ENCODE measurements at regions not wholly inside any gene's neighbourhood (a gene's known extent, or its start where the extent isn't known, plus 50 kb on each side); places are given as distances from the start of the nearest gene placed in this dataset.
"Not testable (repeated sequence)": the region's sequence is repeated elsewhere in the genome, so short reads cannot be mapped to it uniquely, and the experiment has no call there.

DNA sequence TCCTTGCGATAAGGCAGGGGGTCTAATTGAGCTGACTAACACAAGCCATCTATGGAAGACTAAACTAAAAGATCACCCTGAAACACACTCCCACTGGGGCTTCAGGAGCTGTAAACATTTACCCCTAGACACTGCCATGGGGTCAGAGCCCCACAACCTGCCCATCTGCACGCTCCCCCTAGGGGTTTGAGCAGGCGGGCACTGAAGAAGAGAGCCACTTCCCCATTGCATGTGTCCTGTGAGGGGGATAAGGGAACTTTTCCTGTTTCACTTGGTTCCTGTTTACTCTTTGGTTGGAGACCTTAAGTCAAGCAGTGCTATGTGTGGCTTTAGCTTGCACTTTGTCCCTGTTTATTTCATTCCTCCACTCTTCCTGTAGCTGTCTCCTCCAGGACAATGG, 1929.5 kb upstream of the CDH9 start:
- DNase-seq (no peak), ATAC-seq (no peak)
- H3K27me3 Mint-ChIP-seq = no peaks in the 10 kb centered on the region
- H3K4me1 Mint-ChIP-seq = no peaks in the 10 kb centered on the region
- peaks cover 0 to 6% of the 10 kb centered on the region in 2 donors for H3K9me3 Mint-ChIP-seq
- no peak overlapping the region for H3K4me3 Mint-ChIP-seq
- H3K27ac Mint-ChIP-seq = no peak overlapping the region

DNA sequence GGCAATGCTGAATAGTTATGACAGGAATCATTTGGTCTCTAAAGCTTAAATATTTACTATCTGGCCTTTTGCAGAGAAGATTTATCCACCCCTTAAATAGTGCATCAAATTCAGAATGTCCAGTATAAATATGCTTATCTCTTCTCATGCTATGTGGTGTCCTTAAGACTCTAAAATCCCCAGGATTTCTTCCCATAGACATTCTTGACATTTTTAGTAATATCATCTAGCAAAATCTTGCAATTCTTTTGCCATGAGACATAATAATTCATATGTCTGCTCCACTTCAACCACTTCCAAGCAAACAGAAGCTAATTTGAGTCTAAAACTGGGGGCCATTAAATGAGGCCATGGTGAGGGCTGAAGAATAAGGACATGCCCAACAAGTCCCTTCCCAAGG, 1923.4 kb upstream of the CDH9 start:
- Mint-ChIP-seq H3K27me3 (no peaks in the 10 kb centered on the region), H3K4me3 (no peak overlapping the region), H3K4me1 (no peaks in the 10 kb centered on the region), H3K27ac (no peak overlapping the region), H3K9me3 (no peaks in the 10 kb centered on the region)
- DNase-seq = no peak
- ATAC-seq = no peak

DNA sequence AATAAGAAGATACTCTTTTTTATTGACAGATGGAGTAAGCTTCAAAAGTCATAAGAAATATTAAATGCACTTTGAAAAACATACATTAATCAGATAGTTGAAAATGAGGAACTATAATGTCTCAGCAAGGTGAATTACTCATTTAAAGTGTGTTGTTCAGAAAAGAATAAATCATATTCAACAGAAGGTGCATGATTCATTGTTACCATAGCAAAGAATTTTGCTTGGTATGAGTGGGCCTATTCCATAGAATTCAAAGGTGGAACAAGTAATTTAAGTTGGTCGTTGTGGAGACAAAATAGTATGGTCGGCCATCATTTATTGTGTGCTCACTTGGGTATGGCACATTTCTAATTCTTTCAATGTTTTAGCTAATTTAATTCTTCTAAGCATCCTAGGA, 1920.2 kb upstream of the CDH9 start:
- DNase-seq = no peak
- Mint-ChIP-seq H3K27ac (no peak overlapping the region), H3K4me3 (no peak overlapping the region), H3K9me3 (peaks cover 0 to 4% of the 10 kb centered on the region in 2 donors), H3K27me3 (no peaks in the 10 kb centered on the region), H3K4me1 (no peaks in the 10 kb centered on the region)
- ATAC-seq = no peak

GRCh38 chr5:28957450-28957849, 1919.1 kb upstream of the CDH9 start:
- Mint-ChIP-seq H3K27ac (no peak overlapping the region), H3K9me3 (peaks cover 0 to 4% of the 10 kb centered on the region in 2 donors), H3K4me3 (no peak overlapping the region), H3K27me3 (no peaks in the 10 kb centered on the region), H3K4me1 (no peaks in the 10 kb centered on the region)
- DNase-seq (no peak), ATAC-seq (no peak)

DNA sequence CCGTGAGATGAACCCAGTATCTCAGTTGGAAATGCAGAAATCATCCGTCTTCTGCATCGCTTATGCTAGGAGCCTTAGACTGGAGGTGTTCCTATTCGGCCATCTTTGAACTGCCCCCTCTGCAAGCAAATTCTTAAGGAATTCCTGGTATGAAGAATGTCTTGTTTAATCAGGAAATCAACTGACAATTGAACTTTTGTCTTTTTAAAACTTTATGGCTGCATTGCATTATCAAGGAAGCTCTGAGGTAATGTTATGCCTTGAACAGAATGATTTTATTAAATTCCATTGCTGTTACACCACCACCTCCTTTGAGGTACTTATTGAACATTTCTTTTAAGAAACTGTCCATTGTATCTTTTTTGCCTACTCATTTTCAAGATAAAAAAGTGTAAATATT, 1915.7 kb upstream of the CDH9 start:
- no peak for DNase-seq
- Mint-ChIP-seq H3K9me3 (peaks cover 4 to 7% of the 10 kb centered on the region in 2 donors), H3K4me3 (no peak overlapping the region), H3K27ac (no peak overlapping the region), H3K4me1 (no peaks in the 10 kb centered on the region), H3K27me3 (no peaks in the 10 kb centered on the region)
- ATAC-seq = no peak

DNA sequence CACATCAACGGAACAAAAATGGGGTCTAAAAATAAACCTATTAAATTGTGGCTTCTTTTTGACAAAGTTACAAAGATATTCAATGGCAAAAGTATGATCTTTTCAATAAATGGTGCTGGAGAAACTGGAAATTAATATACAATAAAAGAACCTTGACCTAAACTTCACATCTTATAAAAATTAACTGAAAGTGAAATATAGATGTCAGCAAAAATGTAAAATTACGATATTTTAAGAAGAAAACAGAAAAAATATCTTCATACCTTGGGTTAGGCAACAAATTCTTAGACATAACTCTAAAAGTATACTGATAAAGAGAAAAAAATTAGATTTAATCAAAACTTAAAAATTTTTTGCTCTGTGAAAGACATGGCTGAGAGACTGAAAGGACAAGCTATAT, 1909.5 kb upstream of the CDH9 start:
- H3K27ac Mint-ChIP-seq = no peak overlapping the region
- H3K27me3 Mint-ChIP-seq = no peaks in the 10 kb centered on the region
- DNase-seq (no peak), ATAC-seq (no peak)
- no peaks in the 10 kb centered on the region for H3K4me1 Mint-ChIP-seq
- H3K4me3 Mint-ChIP-seq = no peak overlapping the region
- peaks cover 0 to 7% of the 10 kb centered on the region in 2 donors for H3K9me3 Mint-ChIP-seq

DNA sequence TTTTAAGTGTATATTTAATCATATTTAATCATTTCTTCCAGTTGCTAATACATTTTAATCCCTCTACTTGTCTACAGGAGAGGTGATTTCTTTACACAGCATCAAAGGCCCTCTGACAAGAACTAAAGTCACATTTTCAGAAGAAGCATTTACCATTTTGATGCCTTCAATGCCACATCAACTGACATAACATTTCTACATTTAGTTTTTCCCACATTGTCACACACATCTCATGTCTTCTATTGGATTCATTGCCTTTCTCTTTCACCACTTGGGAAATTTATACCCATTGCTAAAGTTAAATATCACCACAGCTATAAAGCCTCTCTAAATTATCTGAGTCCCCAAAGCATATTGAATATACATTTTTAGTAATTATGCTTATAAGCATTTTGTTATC, 1907.5 kb upstream of the CDH9 start:
- no peak overlapping the region for H3K27ac Mint-ChIP-seq
- DNase-seq (no peak), ATAC-seq (no peak)
- H3K9me3 Mint-ChIP-seq = peaks cover 0 to 18% of the 10 kb centered on the region in 2 donors
- H3K27me3 Mint-ChIP-seq = no peaks in the 10 kb centered on the region
- H3K4me1 Mint-ChIP-seq = no peaks in the 10 kb centered on the region
- H3K4me3 Mint-ChIP-seq = no peak overlapping the region

DNA sequence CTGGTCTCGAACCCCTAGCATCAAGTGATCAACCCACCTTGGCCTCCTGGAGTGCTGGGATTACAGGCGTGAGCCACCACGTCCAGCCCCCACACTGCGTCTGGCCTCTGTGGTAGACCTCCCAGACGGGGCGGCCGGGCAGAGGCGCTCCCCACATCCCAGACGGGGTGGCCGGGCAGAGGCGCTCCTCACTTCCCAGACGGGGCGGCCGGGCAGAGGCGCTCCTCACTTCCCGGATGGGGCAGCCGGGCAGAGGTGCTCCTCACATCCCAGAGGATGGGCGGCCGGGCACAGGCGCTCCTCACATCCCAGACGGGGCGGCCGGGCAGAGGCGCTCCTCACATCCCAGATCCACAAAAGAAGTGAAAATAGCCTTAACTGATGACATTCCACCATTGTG, 1891.0 kb upstream of the CDH9 start:
- not testable (repeated sequence) for H3K27me3 Mint-ChIP-seq, H3K4me1 Mint-ChIP-seq, ATAC-seq, H3K4me3 Mint-ChIP-seq, DNase-seq, H3K27ac Mint-ChIP-seq
- peaks cover 17 to 18% of the 10 kb centered on the region in 2 donors for H3K9me3 Mint-ChIP-seq

DNA sequence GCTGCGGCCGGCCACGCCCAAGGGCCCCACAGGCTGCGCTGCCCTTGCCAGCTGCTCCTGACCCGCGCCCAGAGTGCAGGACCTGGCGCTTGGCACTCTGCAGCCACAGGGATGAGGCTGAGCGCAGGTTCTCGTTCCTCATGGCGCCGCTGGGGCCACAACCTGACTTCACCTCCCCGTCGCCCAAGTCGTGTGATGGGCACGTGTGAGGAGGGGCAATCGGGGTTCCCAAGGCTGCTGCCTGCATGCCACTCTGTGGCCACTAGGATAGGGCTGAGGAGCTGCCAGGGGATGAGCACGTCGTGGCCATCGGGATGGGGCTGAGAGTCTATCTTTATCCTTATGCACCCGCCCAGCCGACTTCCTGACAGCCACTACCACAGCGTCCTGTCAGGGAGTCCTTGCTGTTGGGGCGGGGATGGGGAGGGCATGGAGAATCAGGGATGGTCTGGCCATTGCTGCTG, 1890.0 kb upstream of the CDH9 start:
- peaks cover 17 to 18% of the 10 kb centered on the region in 2 donors for H3K9me3 Mint-ChIP-seq
- not testable (repeated sequence) for DNase-seq, H3K4me3 Mint-ChIP-seq, H3K4me1 Mint-ChIP-seq, H3K27ac Mint-ChIP-seq, ATAC-seq, H3K27me3 Mint-ChIP-seq

- Mint-ChIP-seq H3K4me1 (no peaks in the 10 kb centered on the region), H3K27ac (no peak overlapping the region), H3K27me3 (no peaks in the 10 kb centered on the region), H3K9me3 (peaks cover 17 to 18% of the 10 kb centered on the region in 2 donors), H3K4me3 (no peak overlapping the region)
- ATAC-seq (no peak), DNase-seq (no peak)
These were observed 1889.4 kb upstream of the CDH9 start for GRCh38 chr5:28927559-28928326.

GRCh38 chr5:28926422-28926821, 1888.0 kb upstream of the CDH9 start:
- H3K27ac Mint-ChIP-seq = no peak overlapping the region
- H3K27me3 Mint-ChIP-seq = no peaks in the 10 kb centered on the region
- ATAC-seq (no peak), DNase-seq (no peak)
- H3K9me3 Mint-ChIP-seq = peaks cover 18 to 21% of the 10 kb centered on the region in 2 donors
- no peaks in the 10 kb centered on the region for H3K4me1 Mint-ChIP-seq
- no peak overlapping the region for H3K4me3 Mint-ChIP-seq

GRCh38 chr5:28917631-28918030, 1879.2 kb upstream of the CDH9 start:
- Mint-ChIP-seq H3K4me1 (no peaks in the 10 kb centered on the region), H3K4me3 (no peak overlapping the region), H3K27ac (no peak overlapping the region), H3K27me3 (no peaks in the 10 kb centered on the region), H3K9me3 (peaks cover 7 to 16% of the 10 kb centered on the region in 2 donors)
- DNase-seq (no peak), ATAC-seq (no peak)

GRCh38 chr5:28914297-28914696, 1875.9 kb upstream of the CDH9 start:
- no peaks in the 10 kb centered on the region for H3K4me1 Mint-ChIP-seq
- peaks cover 4 to 11% of the 10 kb centered on the region in 2 donors for H3K9me3 Mint-ChIP-seq
- H3K27ac Mint-ChIP-seq = no peak overlapping the region
- H3K27me3 Mint-ChIP-seq = no peaks in the 10 kb centered on the region
- H3K4me3 Mint-ChIP-seq = no peak overlapping the region
- no peak for ATAC-seq
- no peak for DNase-seq

- H3K4me1 Mint-ChIP-seq = no peaks in the 10 kb centered on the region
- ATAC-seq = no peak
- no peaks in the 10 kb centered on the region for H3K27me3 Mint-ChIP-seq
- DNase-seq = no peak
- no peak overlapping the region for H3K27ac Mint-ChIP-seq
- H3K4me3 Mint-ChIP-seq = no peak overlapping the region
- H3K9me3 Mint-ChIP-seq = no peaks in the 10 kb centered on the region
These were observed 1865.3 kb upstream of the CDH9 start for GRCh38 chr5:28903643-28904042.

DNA sequence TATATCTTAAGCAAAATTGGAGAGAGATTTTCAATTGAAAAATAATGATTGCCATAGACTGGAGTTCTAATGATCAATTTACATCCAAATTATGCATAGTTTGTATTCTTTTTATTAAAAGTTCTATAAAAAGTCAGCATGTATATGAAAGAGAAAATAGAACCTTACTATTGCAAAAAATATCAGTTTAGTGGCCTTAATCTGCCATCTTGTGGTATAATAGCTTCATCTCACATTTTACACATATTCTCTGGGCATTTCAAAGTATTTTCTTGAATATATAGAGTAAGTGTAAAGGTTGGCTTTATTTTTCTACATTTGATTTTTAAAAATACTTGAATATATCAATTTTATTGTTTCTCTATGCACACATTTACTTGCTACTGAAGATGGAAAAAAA, 1858.6 kb upstream of the CDH9 start:
- no peaks in the 10 kb centered on the region for H3K27me3 Mint-ChIP-seq
- no peak overlapping the region for H3K27ac Mint-ChIP-seq
- ATAC-seq (no peak), DNase-seq (no peak)
- no peaks in the 10 kb centered on the region for H3K4me1 Mint-ChIP-seq
- H3K9me3 Mint-ChIP-seq = peaks cover 0 to 16% of the 10 kb centered on the region in 2 donors
- H3K4me3 Mint-ChIP-seq = no peak overlapping the region

DNA sequence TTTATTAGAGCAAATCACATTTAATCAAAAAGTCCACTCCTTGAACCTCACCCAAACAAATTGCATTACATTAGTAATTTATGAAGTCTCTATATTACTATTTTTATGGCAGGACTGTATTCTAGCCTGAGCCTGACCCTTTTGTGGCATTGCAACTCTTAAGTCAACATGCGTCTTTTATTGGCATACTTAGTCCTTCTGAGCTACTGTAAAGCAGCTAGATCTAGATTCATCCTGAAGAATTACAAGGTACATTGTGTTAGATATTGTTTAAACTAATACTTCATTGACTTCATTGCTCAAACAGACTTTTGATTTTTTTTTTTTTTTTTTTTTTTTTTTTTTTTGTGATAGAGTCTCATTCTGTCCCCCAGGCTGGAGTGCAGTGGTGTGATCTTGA, 1842.5 kb upstream of the CDH9 start:
- H3K27me3 Mint-ChIP-seq = no peaks in the 10 kb centered on the region
- DNase-seq (no peak), ATAC-seq (no peak)
- no peaks in the 10 kb centered on the region for H3K4me1 Mint-ChIP-seq
- no peak overlapping the region for H3K4me3 Mint-ChIP-seq
- peaks cover 12 to 19% of the 10 kb centered on the region in 2 donors for H3K9me3 Mint-ChIP-seq
- no peak overlapping the region for H3K27ac Mint-ChIP-seq

DNA sequence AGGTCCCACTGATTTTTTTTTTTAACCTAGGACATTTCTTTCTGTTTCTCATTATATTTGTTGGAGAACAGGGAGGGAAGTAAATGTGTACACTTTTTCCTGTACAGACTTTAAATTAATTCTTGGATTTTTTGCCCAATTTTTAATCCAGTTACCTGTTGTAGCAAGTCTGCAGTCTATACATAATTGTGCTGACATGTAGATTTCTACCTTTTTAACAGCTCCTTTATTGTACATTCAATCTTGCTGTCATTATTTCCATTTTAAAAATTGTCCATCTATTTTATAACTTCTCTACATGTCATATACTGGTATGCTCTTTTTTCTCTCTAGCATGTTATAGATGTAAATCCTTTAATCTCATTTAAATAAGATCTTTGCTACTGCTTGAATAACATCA, 1838.7 kb upstream of the CDH9 start:
- Mint-ChIP-seq H3K27ac (no peak overlapping the region), H3K4me1 (no peaks in the 10 kb centered on the region), H3K27me3 (no peaks in the 10 kb centered on the region), H3K4me3 (no peak overlapping the region), H3K9me3 (peaks cover 13 to 15% of the 10 kb centered on the region in 2 donors)
- DNase-seq (no peak), ATAC-seq (no peak)
